ENCODE measurements at regions not wholly inside any gene's neighbourhood (a gene's known extent, or its start where the extent isn't known, plus 50 kb on each side); places are given as distances from the start of the nearest gene placed in this dataset.

GRCh38 chr18:30409120-30409519 lies 633.4 kb downstream of the DSC3 start:
- H3K9me3 ChIP-seq (ENCODE audit: control insufficient read depth in 1 of 2, low read length in 2 of 2): no peaks in the 10 kb centered on the region
- H3K4me1 ChIP-seq (ENCODE audit: insufficient read depth, low read length): no peaks in the 10 kb centered on the region
- H3K4me1 Mint-ChIP-seq: no peaks in the 10 kb centered on the region
- H3K9me3 Mint-ChIP-seq: peaks cover 4 to 16% (median 10%) of the 10 kb centered on the region in 8 donors
- no peak overlapping the region for H3K4me3 Mint-ChIP-seq
- no peaks in the 10 kb centered on the region for H3K36me3 ChIP-seq (ENCODE audit: insufficient read depth, low read length)
- H3K27ac Mint-ChIP-seq: no peak overlapping the region
- H3K27ac ChIP-seq (ENCODE audit: low read depth, low read length): no peak overlapping the region
- intact Hi-C loops (cut with micrococcal nuclease): no loop called here
- CTCF ChIA-PET (ENCODE audit: partially characterized antibody): no interaction called here
- H3K27me3 ChIP-seq (ENCODE audit: insufficient read depth, low read length): no peaks in the 10 kb centered on the region
- H3K27me3 Mint-ChIP-seq: no peaks in the 10 kb centered on the region
- DNase-seq: no peak
- POLR2A ChIA-PET (ENCODE audit: partially characterized antibody): no interaction called here
- H3K4me3 ChIP-seq (ENCODE audit: low read length in 2 of 2): no peak overlapping the region
- H3K36me3 Mint-ChIP-seq: no peaks in the 10 kb centered on the region

GRCh38 chr18:30406728-30407127 lies 635.8 kb downstream of the DSC3 start:
- Histone ChIP-seq H3K4me1 (ENCODE audit: insufficient read depth, low read length) (no peaks in the 10 kb centered on the region), H3K27me3 (ENCODE audit: insufficient read depth, low read length) (no peaks in the 10 kb centered on the region), H3K9me3 (ENCODE audit: control insufficient read depth in 1 of 2, low read length in 2 of 2) (no peaks in the 10 kb centered on the region), H3K36me3 (ENCODE audit: insufficient read depth, low read length) (no peaks in the 10 kb centered on the region), H3K27ac (ENCODE audit: low read depth, low read length) (no peak overlapping the region), H3K4me3 (ENCODE audit: low read length in 2 of 2) (no peak overlapping the region)
- no peaks in the 10 kb centered on the region for H3K27me3 Mint-ChIP-seq
- no peak for DNase-seq
- H3K27ac Mint-ChIP-seq: no peak overlapping the region
- H3K4me1 Mint-ChIP-seq: no peaks in the 10 kb centered on the region
- peaks cover 3 to 27% (median 12%) of the 10 kb centered on the region in 8 donors for H3K9me3 Mint-ChIP-seq
- H3K4me3 Mint-ChIP-seq: no peak overlapping the region
- no peaks in the 10 kb centered on the region for H3K36me3 Mint-ChIP-seq
- intact Hi-C loops (cut with micrococcal nuclease): no loop called here
- ChIA-PET POLR2A (ENCODE audit: partially characterized antibody) (no interaction called here), CTCF (ENCODE audit: partially characterized antibody) (no interaction called here)

- no peak overlapping the region for H3K4me3 ChIP-seq (ENCODE audit: low read length in 2 of 2)
- DNase-seq: no peak
- H3K9me3 ChIP-seq (ENCODE audit: control insufficient read depth in 1 of 2, low read length in 2 of 2): no peaks in the 10 kb centered on the region
- no peaks in the 10 kb centered on the region for H3K27me3 ChIP-seq (ENCODE audit: insufficient read depth, low read length)
- H3K4me1 Mint-ChIP-seq: no peaks in the 10 kb centered on the region
- no peaks in the 10 kb centered on the region for H3K27me3 Mint-ChIP-seq
- H3K9me3 Mint-ChIP-seq: peaks cover 3 to 24% (median 12%) of the 10 kb centered on the region in 8 donors
- intact Hi-C loops (cut with micrococcal nuclease): no loop called here
- no peaks in the 10 kb centered on the region for H3K36me3 Mint-ChIP-seq
- no peak overlapping the region for H3K4me3 Mint-ChIP-seq
- H3K4me1 ChIP-seq (ENCODE audit: insufficient read depth, low read length): no peaks in the 10 kb centered on the region
- no peaks in the 10 kb centered on the region for H3K36me3 ChIP-seq (ENCODE audit: insufficient read depth, low read length)
- H3K27ac ChIP-seq (ENCODE audit: low read depth, low read length): no peak overlapping the region
- POLR2A ChIA-PET (ENCODE audit: partially characterized antibody): no interaction called here
- no peak overlapping the region for H3K27ac Mint-ChIP-seq
- CTCF ChIA-PET (ENCODE audit: partially characterized antibody): no interaction called here
Observed at GRCh38 chr18:30405038-30405437, 637.5 kb downstream of the DSC3 start.

GRCh38 chr18:30404422-30404821 lies 638.1 kb downstream of the DSC3 start:
- Histone ChIP-seq H3K36me3 (ENCODE audit: insufficient read depth, low read length) (no peaks in the 10 kb centered on the region), H3K4me3 (ENCODE audit: low read length in 2 of 2) (no peak overlapping the region), H3K27ac (ENCODE audit: low read depth, low read length) (no peak overlapping the region), H3K4me1 (ENCODE audit: insufficient read depth, low read length) (no peaks in the 10 kb centered on the region), H3K9me3 (ENCODE audit: control insufficient read depth in 1 of 2, low read length in 2 of 2) (no peaks in the 10 kb centered on the region), H3K27me3 (ENCODE audit: insufficient read depth, low read length) (no peaks in the 10 kb centered on the region)
- CTCF ChIA-PET (ENCODE audit: partially characterized antibody): no interaction called here
- Mint-ChIP-seq H3K9me3 (peaks cover 3 to 20% (median 11%) of the 10 kb centered on the region in 8 donors), H3K4me3 (no peak overlapping the region), H3K27ac (no peak overlapping the region), H3K27me3 (no peaks in the 10 kb centered on the region), H3K36me3 (no peaks in the 10 kb centered on the region), H3K4me1 (no peaks in the 10 kb centered on the region)
- no peak for DNase-seq
- POLR2A ChIA-PET (ENCODE audit: partially characterized antibody): no interaction called here
- intact Hi-C loops (cut with micrococcal nuclease): no loop called here

- H3K4me1 Mint-ChIP-seq: no peaks in the 10 kb centered on the region
- H3K36me3 Mint-ChIP-seq: no peaks in the 10 kb centered on the region
- peaks cover 3 to 19% (median 9%) of the 10 kb centered on the region in 8 donors for H3K9me3 Mint-ChIP-seq
- no peak for DNase-seq
- H3K4me3 Mint-ChIP-seq: no peak overlapping the region
- Histone ChIP-seq H3K27me3 (ENCODE audit: insufficient read depth, low read length) (no peaks in the 10 kb centered on the region), H3K36me3 (ENCODE audit: insufficient read depth, low read length) (no peaks in the 10 kb centered on the region), H3K9me3 (ENCODE audit: control insufficient read depth in 1 of 2, low read length in 2 of 2) (no peaks in the 10 kb centered on the region), H3K27ac (ENCODE audit: low read depth, low read length) (no peak overlapping the region), H3K4me1 (ENCODE audit: insufficient read depth, low read length) (no peaks in the 10 kb centered on the region), H3K4me3 (ENCODE audit: low read length in 2 of 2) (no peak overlapping the region)
- ChIA-PET POLR2A (ENCODE audit: partially characterized antibody) (no interaction called here), CTCF (ENCODE audit: partially characterized antibody) (no interaction called here)
- no peaks in the 10 kb centered on the region for H3K27me3 Mint-ChIP-seq
- no peak overlapping the region for H3K27ac Mint-ChIP-seq
- intact Hi-C loops (cut with micrococcal nuclease): no loop called here
Observed at GRCh38 chr18:30403278-30403677, 639.3 kb downstream of the DSC3 start.

GRCh38 chr18:30387401-30387800 lies 655.1 kb downstream of the DSC3 start:
- Mint-ChIP-seq H3K9me3 (peaks cover 0 to 34% (median 11%) of the 10 kb centered on the region in 8 donors), H3K4me1 (no peaks in the 10 kb centered on the region), H3K36me3 (no peaks in the 10 kb centered on the region), H3K4me3 (no peak overlapping the region), H3K27me3 (no peaks in the 10 kb centered on the region), H3K27ac (no peak overlapping the region)
- DNase-seq: no peak
- Histone ChIP-seq H3K27me3 (ENCODE audit: insufficient read depth, low read length) (no peaks in the 10 kb centered on the region), H3K4me1 (ENCODE audit: insufficient read depth, low read length) (no peaks in the 10 kb centered on the region), H3K9me3 (ENCODE audit: control insufficient read depth in 1 of 2, low read length in 2 of 2) (no peaks in the 10 kb centered on the region), H3K27ac (ENCODE audit: low read depth, low read length) (no peak overlapping the region), H3K4me3 (ENCODE audit: low read length in 2 of 2) (no peak overlapping the region), H3K36me3 (ENCODE audit: insufficient read depth, low read length) (no peaks in the 10 kb centered on the region)
- ChIA-PET POLR2A (ENCODE audit: partially characterized antibody) (no interaction called here), CTCF (ENCODE audit: partially characterized antibody) (no interaction called here)
- intact Hi-C loops (cut with micrococcal nuclease): no loop called here

- Histone ChIP-seq H3K4me3 (ENCODE audit: low read length in 2 of 2) (no peak overlapping the region), H3K36me3 (ENCODE audit: insufficient read depth, low read length) (no peaks in the 10 kb centered on the region), H3K9me3 (ENCODE audit: control insufficient read depth in 1 of 2, low read length in 2 of 2) (no peaks in the 10 kb centered on the region), H3K4me1 (ENCODE audit: insufficient read depth, low read length) (no peaks in the 10 kb centered on the region), H3K27ac (ENCODE audit: low read depth, low read length) (no peak overlapping the region), H3K27me3 (ENCODE audit: insufficient read depth, low read length) (no peaks in the 10 kb centered on the region)
- H3K9me3 Mint-ChIP-seq: peaks cover 0 to 35% (median 12%) of the 10 kb centered on the region in 8 donors
- intact Hi-C loops (cut with micrococcal nuclease): no loop called here
- H3K27ac Mint-ChIP-seq: no peak overlapping the region
- no peaks in the 10 kb centered on the region for H3K4me1 Mint-ChIP-seq
- H3K4me3 Mint-ChIP-seq: no peak overlapping the region
- CTCF ChIA-PET (ENCODE audit: partially characterized antibody): no interaction called here
- no peak for DNase-seq
- H3K36me3 Mint-ChIP-seq: no peaks in the 10 kb centered on the region
- POLR2A ChIA-PET (ENCODE audit: partially characterized antibody): no interaction called here
- H3K27me3 Mint-ChIP-seq: no peaks in the 10 kb centered on the region
Observed at GRCh38 chr18:30386624-30387023, 655.9 kb downstream of the DSC3 start.

GRCh38 chr18:30385684-30386083 lies 656.9 kb downstream of the DSC3 start:
- Mint-ChIP-seq H3K27ac (no peak overlapping the region), H3K9me3 (peaks cover 0 to 31% (median 13%) of the 10 kb centered on the region in 8 donors), H3K27me3 (no peaks in the 10 kb centered on the region), H3K36me3 (no peaks in the 10 kb centered on the region), H3K4me1 (no peaks in the 10 kb centered on the region), H3K4me3 (no peak overlapping the region)
- POLR2A ChIA-PET (ENCODE audit: partially characterized antibody): no interaction called here
- Histone ChIP-seq H3K27me3 (ENCODE audit: insufficient read depth, low read length) (no peaks in the 10 kb centered on the region), H3K4me1 (ENCODE audit: insufficient read depth, low read length) (no peaks in the 10 kb centered on the region), H3K4me3 (ENCODE audit: low read length in 2 of 2) (no peak overlapping the region), H3K36me3 (ENCODE audit: insufficient read depth, low read length) (no peaks in the 10 kb centered on the region), H3K27ac (ENCODE audit: low read depth, low read length) (no peak overlapping the region), H3K9me3 (ENCODE audit: control insufficient read depth in 1 of 2, low read length in 2 of 2) (no peaks in the 10 kb centered on the region)
- DNase-seq: no peak
- CTCF ChIA-PET (ENCODE audit: partially characterized antibody): no interaction called here
- intact Hi-C loops (cut with micrococcal nuclease): no loop called here

Data from CD4-positive, alpha-beta memory T cell (primary cell).